GM18909 (cell line): ENCODE measurements at regions not wholly inside any gene's neighbourhood (a gene's known extent, or its start where the extent isn't known, plus 50 kb on each side); places are given as distances from the start of the nearest gene placed in this dataset.
A peak's percentile ranks its signal among the peaks of the same experiment; 100 is the strongest.

Experiments
- ATAC-seq: cut with Tn5 transposase; IDR thresholded peaks from one replicate; pipeline ENCODE4 v1.9.1; 2021; ENCODE audit warnings: mild to moderate bottlenecking; ENCODE audit not compliant: unreplicated experiment, poor library complexity

DNA sequence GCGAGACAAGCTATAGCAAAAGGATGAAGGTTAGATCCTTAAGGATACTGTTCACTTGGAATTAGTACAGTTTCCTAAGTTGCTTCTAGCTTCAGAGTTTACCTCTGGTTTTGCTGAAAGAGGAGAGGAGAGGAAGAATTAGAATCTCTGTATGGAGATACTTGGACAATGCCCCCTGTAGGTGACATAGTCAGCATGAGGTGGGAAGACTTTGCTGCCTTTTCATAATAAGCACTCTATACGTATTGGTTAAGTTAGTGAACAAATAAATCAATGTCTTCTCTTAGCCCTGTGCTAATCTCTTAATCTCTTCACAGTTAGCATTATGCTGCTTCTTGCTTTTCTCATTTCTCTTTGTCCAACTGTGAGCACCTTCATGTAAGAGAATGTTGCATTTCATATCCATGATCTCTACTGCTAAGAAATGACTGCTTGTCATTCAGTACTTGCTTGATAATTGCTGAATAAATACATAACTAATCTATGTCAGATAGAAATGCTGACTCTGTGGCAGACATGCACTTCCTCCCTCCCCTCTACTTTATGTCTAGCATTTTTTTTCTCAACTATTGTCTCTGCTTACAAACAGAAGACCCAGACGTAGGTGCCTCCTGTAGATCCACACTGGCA lies 527.2 kb downstream of the GBA3 start:
- ATAC-seq = no peak

DNA sequence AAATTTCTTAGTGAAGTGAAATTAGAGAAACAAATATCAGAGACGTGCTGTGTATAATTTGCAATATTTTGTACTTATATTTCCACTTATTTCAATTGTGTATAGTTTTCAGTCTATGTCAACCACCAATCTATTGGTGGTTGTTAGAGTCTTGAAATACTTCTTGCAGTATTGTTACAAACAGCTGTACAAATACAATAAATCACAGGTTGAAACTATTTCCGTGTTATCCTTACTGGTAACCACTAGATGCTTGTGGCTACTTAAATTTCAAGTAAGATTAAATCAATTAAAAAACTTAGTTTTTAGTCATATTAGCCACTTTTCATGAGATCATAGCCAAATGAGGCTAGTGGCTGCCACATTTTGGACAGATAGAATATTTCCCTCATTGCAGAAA lies 520.5 kb downstream of the GBA3 start:
- no peak for ATAC-seq

DNA sequence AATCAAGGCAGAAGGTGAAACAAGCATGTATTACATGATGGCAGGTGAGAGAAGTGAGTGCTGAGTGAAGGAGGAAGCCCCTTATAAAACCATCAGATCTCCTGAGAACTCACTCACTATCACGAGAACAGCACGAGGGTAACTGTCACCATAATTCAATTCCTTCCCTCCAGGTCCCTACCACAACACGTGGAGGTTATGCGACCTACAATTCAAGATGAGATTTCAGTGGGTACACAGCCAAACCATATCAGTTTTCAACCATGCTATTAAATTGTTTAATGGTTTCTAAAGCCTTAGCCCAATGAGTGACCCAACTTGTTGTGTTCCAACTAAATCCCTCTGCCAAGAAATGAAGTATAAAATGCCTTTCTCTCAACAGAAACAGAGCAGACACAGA lies 519.8 kb downstream of the GBA3 start:
- no peak for ATAC-seq

DNA sequence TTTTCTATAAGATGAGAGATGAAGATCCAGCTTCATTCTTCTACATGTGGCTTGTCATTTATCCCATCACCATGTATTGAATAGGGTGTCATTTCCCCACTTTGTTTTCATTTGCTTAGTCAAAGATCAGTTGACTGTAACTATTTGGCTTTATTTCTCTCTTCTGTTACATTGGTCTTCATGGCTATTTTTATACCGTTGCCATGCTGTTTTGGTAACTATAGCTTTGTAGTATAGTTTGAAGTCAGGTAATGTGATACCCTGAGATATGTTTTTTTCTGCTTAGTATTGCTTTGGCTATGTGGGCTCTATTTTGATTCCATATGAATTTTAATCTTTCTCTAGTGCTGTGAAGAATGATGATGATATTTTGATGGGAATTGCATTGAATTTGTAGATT lies 514.3 kb downstream of the GBA3 start:
- ATAC-seq = no peak

DNA sequence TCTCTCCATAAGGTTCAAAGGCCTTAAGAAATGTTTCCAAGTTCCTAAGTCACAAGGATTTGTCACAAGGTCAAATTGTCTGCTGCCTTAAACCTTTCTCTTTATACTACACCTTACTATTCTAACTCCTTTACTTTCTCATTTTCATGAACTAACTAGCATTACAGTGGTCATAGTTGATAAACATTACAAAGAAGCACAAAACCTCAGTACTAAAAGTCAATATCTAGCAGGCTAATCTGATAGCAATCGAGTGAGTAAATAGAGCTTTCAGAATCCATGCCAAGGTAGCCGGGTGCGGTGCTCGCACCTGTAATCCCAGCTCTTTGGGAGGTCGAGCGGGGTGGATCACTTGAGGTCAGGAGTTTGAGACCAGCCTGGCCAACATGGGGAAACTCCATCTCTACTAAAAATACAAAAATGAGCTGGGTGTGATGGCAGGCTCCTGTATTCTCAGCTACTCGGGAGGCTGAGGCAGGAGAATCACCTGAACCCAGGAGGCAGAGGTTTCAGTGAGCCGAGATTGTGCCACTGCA lies 510.0 kb downstream of the GBA3 start:
- no peak for ATAC-seq

DNA sequence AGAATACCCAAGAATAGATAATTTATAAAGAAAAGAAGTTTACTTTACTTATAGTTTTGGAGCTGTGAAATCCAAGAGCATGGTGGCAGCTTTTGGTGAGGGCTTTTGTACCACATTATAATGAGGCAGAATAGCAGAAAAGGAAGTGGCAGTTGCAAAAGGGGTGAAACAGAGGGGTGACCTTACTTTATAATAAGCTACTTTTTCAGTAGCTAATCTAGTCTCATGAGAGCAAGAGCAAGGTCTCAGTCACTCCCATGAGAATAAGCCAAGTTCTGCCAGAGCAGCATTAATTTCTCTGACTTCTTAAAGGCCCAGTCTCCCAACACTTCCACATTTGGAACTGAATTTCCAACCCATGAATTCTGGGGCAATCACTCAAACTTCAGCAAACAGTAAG lies 502.0 kb downstream of the GBA3 start:
- ATAC-seq = no peak

DNA sequence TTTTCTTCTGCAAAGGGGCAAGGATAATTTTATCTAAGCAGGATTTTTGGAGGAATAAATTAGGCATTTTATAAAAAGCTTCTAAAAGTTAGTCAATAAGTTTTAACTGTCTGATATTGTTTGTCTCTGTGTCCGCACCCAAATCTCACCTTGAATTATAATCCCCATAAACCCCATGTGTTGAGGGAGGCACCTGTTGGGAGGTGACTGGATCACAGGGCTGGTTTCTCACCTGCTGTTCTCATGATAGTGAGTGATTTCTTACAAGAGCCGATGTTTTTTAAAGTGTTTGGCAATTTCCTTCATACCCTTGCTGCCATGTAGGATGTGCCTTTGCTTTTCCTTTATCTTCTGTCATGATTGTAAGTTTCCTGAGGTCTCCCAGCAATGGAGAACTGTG lies 481.4 kb downstream of the GBA3 start:
- ATAC-seq = no peak

DNA sequence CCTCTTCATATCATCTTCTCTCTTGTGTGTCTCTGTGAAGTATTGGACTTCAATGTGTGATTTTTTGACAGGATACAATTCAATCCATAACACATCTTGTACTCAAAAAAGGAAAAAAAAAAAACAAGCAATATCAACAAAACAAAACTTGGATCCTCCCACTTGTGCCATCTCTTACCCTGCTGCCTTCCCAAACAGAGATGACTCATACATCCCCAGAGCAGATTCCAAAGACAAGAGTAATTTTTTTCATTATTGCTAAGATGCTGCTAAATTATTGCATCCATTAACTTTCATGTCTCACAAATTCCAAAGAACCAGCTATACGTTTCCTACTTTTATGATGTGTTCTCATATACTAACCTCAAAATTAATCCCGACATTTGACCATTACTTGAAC lies 479.2 kb downstream of the GBA3 start:
- no peak for ATAC-seq

DNA sequence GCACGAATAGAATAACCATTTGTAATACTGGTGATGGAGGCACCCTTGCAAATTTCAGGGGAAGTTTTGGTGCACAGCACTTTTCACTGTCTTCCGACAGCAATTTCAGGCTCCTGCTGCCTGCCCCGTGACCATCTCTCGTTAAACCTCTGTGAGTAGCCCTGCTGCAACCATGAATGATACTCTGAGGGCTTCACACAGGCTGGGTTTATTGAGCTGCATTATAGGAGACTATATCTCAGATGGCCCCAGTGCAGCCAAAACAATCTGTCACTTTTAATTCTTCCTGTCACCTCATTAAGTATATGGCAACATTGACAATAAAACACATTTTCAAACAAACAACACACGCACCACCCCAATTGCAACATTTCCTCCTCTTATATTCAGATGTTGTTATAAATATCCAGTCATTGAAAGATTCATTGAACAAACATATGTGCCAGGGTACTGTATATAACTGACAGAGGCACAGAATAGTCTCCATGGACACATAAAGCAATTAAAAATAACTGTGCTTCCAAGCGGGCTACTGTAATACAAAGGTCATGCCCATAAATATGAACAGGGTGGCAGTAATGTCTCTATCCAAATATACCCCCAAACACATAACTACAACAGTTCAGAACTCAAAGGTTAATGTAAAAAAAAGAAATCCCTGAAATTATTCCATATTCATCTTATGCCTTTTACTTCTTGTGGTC lies 477.0 kb downstream of the GBA3 start:
- ATAC-seq = no peak

DNA sequence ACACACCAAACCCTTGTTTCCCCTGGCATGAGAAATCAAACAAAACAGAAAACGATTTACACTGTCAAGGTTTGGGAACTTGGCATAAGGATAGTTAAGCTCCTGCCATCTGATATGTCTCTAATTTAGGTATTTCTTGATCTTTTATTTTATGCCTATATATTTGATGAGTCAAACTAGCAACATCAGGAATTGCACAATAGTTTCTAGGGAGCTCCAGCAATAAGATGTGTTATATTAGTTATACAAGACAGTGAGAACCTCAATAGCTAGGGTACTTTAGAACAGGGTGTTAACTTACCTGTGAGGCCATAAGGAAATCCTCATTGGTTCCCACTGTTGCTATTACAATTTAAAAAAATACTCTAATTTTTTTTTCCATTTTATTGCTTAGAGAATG lies 474.2 kb downstream of the GBA3 start:
- ATAC-seq = no peak

DNA sequence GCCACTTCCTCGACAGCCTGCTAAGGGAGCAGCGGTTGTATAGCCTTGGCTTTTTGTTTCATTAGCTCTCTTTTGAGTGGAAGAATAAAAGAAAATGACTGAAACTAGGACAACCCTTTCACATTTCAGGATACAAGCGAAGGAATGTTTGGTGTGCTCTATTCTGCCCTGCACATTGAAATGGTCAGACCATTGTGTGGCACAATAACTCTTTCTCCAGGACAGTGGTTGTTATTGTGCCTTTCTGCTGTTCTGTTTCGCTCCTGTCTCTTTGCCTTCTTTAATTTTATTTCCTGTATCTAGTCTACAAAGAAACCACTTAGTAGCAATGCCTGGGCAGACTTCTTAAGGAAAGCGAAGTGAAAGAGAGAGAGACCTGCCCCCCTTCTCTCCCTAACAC lies 473.7 kb downstream of the GBA3 start:
- ATAC-seq = no peak

DNA sequence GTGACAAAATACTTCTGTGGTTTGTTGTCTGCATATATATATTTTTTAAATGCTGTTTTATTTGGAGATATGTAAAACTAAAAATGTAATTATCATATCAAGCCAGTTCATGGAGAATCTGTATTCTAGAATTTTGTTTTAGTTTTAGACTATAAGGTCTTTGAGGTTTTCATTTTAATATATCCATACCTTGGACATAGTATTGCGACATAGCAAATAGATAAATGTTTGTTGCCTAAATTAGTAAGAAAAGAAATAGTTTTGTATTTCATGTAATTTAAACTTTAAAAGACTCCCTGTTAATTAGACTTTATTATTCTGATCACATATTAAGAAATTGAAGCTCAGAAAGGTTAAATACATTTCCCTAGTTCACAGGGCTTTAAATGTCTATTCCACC lies 472.9 kb downstream of the GBA3 start:
- no peak for ATAC-seq

DNA sequence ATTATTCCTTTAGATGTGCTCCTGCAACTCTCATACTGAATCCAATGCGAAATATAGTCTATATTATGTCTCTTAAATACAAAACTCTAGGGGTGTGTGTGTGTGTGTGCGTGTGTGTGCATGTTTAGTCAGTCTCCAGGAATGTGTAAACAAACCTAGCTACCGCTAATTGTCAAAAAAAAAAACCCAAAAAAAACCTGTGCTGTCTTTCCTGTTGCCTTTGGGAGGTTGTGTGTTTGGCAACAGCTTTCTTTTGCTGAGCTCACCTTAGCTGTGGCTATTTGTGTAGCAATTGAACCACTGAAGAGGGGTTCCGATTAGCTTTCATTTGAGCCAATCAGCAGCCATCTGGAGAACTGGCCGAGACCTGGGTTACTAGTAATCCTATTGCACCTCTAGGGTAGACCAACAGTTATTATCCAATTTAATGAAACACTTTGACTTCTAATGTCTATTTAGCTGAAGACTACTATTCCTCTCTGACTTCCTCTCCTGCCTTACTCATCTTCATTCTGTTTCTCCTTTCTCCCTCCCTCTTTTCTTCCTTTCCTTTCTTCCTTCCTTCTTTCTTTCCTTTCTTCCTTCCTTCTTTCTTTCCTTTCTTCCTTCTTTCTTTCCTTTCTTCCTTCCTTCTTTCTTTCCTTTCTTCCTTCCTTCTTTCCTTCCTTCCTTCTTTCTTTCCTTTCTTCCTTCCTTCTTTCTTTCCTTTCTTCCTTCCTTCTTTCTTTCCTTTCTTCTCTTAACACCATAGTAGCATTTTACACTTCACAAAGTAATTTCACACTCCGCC lies 471.1 kb downstream of the GBA3 start:
- no peak for ATAC-seq

DNA sequence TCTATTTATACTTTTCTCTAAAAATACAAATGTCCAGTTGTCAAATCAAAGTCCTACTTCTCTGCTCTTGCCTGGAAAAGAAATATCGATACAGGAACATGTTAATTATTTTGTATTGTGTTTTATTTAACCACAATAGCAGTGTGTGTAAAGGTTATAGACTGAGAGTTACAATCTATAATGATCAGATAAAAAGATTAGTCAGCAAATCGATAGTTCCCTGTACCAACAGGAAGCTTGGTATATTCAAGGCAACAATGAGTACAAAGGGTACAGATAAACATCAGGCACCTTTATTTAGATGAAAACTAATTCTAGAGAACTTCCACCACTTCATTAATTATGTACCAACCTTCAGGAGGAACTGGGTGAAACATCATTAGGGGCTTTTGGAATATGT lies 469.5 kb downstream of the GBA3 start:
- no peak for ATAC-seq

DNA sequence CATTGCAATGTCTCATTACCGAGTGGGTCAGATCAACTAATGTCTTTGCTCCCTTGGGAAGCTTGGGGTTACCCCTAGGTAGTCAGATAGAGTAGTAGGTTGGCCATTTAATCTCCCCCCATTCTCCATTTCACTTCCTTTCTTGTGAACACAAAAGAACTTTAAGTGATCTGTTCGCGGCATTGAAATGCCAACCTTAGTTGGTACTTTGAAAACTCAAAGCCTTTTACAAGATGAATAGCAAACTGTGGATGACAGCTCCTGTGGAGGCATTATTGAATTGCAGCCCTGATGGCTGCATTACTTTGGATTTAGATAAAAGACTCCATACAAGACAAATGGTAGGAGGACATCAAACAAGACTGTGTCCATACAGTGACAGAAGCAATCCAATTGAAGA lies 469.1 kb downstream of the GBA3 start:
- no peak for ATAC-seq

DNA sequence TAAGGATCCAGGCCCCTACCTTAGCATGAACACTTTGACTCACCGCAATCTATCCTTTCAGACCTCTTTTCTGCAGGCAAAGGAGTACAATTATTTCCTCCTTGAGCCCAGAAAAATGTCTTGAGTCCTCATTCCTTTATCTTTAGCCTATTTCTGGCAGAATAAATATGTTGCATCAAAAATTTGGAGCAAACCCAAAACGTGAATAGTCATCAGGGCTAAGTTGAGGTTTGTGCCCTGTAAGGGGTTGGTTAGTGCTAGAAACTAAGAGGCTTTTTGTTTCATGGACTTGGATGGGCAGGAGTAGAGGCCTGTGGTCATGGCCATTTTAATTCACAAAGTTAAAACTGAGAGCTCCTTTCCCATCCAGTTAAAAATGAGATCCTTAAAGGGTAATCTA lies 460.3 kb downstream of the GBA3 start:
- no peak for ATAC-seq

DNA sequence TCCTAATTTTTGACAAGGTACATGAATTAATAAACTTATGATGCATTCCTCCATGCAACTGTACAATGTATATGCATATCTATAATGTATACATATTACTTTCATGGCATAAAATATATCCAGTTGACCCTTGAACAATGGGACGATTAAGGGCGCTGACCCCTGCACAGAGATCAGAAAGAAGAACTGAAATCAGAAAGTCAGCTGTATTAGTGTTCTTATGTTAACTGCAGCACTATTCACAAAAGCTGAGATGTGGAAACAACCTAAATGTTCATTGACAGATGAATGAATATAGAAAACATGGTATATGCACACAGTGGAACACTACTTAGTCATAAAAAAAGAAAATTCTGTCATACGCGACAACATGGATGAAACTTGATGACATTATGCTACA lies 457.1 kb downstream of the GBA3 start:
- ATAC-seq = no peak

DNA sequence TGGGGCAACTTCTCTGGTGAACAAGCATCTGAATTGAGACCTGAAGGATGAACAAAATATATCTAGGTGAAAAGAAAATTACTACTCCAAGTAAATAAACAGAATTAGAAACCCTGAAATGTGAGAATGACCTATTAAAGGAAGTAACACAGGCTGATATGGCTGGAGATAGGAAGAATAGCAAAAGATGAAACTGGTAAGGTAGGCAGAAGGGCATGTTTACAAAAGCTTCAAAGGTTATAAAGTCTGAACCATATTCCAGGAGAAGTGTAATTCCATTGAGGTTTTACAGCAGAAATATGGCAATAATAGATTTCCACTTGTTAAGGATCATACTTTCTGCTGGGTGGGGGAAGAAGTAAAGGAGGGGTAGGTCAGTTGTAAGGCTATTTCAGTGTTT lies 452.0 kb downstream of the GBA3 start:
- ATAC-seq = no peak

DNA sequence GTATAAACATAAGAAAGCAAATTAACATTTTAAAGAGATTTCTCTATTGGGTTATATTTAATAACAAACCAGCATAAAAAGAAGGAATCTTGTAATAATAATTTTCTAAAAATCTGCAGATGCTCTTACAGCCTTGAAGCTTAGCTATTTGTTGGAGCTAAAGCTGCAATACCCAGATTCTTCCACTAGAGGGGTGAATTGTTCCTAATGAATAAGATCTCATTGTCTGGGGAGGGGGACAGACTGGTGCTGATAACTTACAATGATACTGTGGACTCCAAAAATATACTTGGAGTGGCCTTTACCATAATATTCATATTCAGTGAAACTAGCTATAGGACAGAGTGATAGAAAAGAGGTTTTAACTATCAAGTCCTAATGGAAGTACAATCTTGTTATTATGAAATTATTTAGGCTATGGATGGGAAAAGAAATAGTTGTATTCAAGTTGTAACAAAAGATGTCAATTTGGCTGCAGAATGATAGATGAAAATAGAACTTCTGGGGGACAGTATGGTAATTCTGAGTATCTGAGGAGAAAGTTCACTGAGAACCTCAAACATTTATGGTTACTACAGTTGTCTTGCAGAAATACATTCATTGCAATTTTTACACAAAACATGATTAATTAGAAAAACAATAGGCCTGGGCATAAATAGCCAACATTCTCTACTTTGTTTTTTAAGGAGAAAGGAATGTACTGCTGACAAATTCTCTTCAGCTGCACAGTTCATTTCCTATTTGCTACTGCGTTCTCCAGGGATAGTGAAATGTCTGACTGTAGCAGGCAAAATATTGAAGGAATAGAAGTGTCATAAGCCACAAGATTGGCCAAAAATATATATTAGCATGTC lies 443.3 kb downstream of the GBA3 start:
- peak; percentile 74 for ATAC-seq

DNA sequence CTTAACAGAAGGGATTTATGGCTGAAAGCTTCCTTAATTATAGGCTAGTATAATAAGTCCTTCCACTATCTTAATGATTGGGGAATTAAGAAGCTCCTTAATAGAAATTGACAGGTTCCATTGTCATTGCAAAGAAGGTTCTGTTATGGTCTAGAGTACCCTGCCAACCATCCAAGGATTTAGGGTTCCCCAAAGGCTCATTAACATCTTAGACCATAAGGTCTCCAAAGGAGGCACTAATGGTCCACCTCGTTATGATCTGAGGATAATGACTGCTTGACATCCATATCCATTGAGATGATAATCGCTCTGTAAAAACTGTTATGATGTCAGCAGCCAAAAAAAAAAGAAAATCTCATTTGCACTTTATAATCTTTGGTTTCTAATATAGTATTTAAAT lies 441.6 kb downstream of the GBA3 start:
- no peak for ATAC-seq

DNA sequence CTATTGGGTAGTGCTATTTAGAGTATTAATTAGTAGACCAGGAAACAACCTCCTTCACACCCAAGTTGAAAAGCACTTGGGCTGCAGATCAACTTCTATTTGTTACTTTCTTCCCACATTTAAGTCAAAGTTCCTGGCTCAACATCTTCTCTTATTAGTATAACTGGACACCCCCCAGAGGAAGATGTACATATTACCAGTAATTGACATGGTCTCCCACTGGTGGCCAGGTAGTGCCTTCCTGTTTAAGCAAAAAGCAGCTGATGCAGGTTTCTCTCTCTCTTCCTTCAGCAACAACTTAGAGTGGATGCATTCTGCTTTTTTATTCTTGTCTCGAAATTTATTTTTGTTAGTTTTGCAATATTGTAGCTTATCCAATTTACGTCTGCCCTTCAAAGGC lies 438.1 kb downstream of the GBA3 start:
- no peak for ATAC-seq
